HG03280 (cell line): ENCODE measurements at regions not wholly inside any gene's neighbourhood (a gene's known extent, or its start where the extent isn't known, plus 50 kb on each side); places are given as distances from the start of the nearest gene placed in this dataset.

Experiments used
- ATAC-seq: cut with Tn5 transposase; IDR thresholded peaks from one replicate; pipeline ENCODE4 v1.9.1; 2021; ENCODE audit warnings: mild to moderate bottlenecking, moderate library complexity; ENCODE audit not compliant: unreplicated experiment

GRCh38 chr19:29321116-29321515, 108.2 kb upstream of the UQCRFS1 start:
- no peak for ATAC-seq

- ATAC-seq = no peak
Measured at GRCh38 chr19:29323021-29323430, 110.1 kb upstream of the UQCRFS1 start.

- ATAC-seq = no peak
Measured at GRCh38 chr19:29323440-29324290, 110.7 kb upstream of the UQCRFS1 start.

- ATAC-seq = no peak
Measured at GRCh38 chr19:29324291-29324680, 111.3 kb upstream of the UQCRFS1 start.

- no peak for ATAC-seq
Measured at GRCh38 chr19:29324717-29325116, 111.8 kb upstream of the UQCRFS1 start.

- ATAC-seq = no peak
Measured at GRCh38 chr19:29325241-29325975, 112.5 kb upstream of the UQCRFS1 start.

- no peak for ATAC-seq
Measured at GRCh38 chr19:29326351-29326750, 113.4 kb upstream of the UQCRFS1 start.

GRCh38 chr19:29326849-29327840, 114.2 kb upstream of the UQCRFS1 start:
- no peak for ATAC-seq

- ATAC-seq = no peak
Measured at GRCh38 chr19:29328586-29328985, 115.6 kb upstream of the UQCRFS1 start.

GRCh38 chr19:29329460-29330134, 116.6 kb upstream of the UQCRFS1 start:
- ATAC-seq = no peak

- no peak for ATAC-seq
Measured at GRCh38 chr19:29336425-29336824, 123.5 kb upstream of the UQCRFS1 start.

- no peak for ATAC-seq
Measured at GRCh38 chr19:29337029-29337428, 124.1 kb upstream of the UQCRFS1 start.

GRCh38 chr19:29338480-29338879, 125.5 kb upstream of the UQCRFS1 start:
- no peak for ATAC-seq

GRCh38 chr19:29342721-29343120, 129.8 kb upstream of the UQCRFS1 start:
- no peak for ATAC-seq

GRCh38 chr19:29364224-29364726, 151.3 kb upstream of the UQCRFS1 start:
- no peak for ATAC-seq

- ATAC-seq = no peak
Measured at GRCh38 chr19:29364999-29365398, 152.0 kb upstream of the UQCRFS1 start.

- no peak for ATAC-seq
Measured at GRCh38 chr19:29365836-29366417, 153.0 kb upstream of the UQCRFS1 start.

GRCh38 chr19:29366757-29367156, 153.8 kb upstream of the UQCRFS1 start:
- ATAC-seq = no peak

GRCh38 chr19:29367791-29368222, 154.9 kb upstream of the UQCRFS1 start:
- no peak for ATAC-seq

GRCh38 chr19:29370276-29370675, 155.5 kb upstream of the VSTM2B start:
- ATAC-seq = no peak
